Esophagus squamous epithelium (tissue), 4 donors: ENCODE measurements at regions not wholly inside any gene's neighbourhood (a gene's known extent, or its start where the extent isn't known, plus 50 kb on each side); places are given as distances from the start of the nearest gene placed in this dataset.

Experiments
- POLR2A ChIP-seq, 4 donors: fragments of 450-650 bp; IDR thresholded peaks; one replicate each; pipeline ENCODE4 v1.6.1; 2017; ENCODE audit warnings: antibody characterized with exemption in 4 of 4, mild to moderate bottlenecking in 4 of 4, moderate library complexity in 3 of 4
- TF ChIP-seq, protein P1 (sequence below), 6 experiments: fragments of 450-650 bp in 4 of 6; fragments of 200-600 bp in 2 of 6; sonication (generic) in 2 of 6; IDR thresholded peaks; one replicate each; pipeline ENCODE4 v1.5.1; 2016 to 2019; ENCODE audit warnings: antibody characterized with exemption in 6 of 6, mild to moderate bottlenecking in 4 of 6, moderate library complexity in 4 of 6

GRCh38 chr3:162041622-162042021, 545.0 kb downstream of the OTOL1 start:
- TF ChIP-seq, protein P1, sequence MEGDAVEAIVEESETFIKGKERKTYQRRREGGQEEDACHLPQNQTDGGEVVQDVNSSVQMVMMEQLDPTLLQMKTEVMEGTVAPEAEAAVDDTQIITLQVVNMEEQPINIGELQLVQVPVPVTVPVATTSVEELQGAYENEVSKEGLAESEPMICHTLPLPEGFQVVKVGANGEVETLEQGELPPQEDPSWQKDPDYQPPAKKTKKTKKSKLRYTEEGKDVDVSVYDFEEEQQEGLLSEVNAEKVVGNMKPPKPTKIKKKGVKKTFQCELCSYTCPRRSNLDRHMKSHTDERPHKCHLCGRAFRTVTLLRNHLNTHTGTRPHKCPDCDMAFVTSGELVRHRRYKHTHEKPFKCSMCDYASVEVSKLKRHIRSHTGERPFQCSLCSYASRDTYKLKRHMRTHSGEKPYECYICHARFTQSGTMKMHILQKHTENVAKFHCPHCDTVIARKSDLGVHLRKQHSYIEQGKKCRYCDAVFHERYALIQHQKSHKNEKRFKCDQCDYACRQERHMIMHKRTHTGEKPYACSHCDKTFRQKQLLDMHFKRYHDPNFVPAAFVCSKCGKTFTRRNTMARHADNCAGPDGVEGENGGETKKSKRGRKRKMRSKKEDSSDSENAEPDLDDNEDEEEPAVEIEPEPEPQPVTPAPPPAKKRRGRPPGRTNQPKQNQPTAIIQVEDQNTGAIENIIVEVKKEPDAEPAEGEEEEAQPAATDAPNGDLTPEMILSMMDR (IDR thresholded peaks at IDR 0.05), result no peak
- TF ChIP-seq POLR2A (IDR thresholded peaks at IDR 0.05), result no peak
